ACC112 (cell line): ENCODE measurements at regions not wholly inside any gene's neighbourhood (a gene's known extent, or its start where the extent isn't known, plus 50 kb on each side); places are given as distances from the start of the nearest gene placed in this dataset.

ENCODE experiments used
- H2AFZ ChIP-seq: fragments of 200-600 bp; sonication (generic); one replicate; pipeline ENCODE4 v1.6.0; 2017; ENCODE audit warnings: antibody characterized with exemption, low read length; ENCODE audit not compliant: unreplicated experiment
- H3K27ac ChIP-seq: fragments of 200-600 bp; sonication (generic); 2 replicates; pipeline ENCODE4 v1.5.1; 2014; ENCODE audit warnings: low read depth, mild to moderate bottlenecking, antibody characterized with exemption, low read length, moderate library complexity
- H3K27me3 ChIP-seq: fragments of 200-600 bp; sonication (generic); 2 replicates; pipeline ENCODE4 v1.6.1; 2014; ENCODE audit warnings: mild to moderate bottlenecking, antibody characterized with exemption, low read length, moderate library complexity, mixed read lengths; ENCODE audit not compliant: insufficient read depth
- H3K36me3 ChIP-seq: fragments of 200-600 bp; sonication (generic); 2 replicates; pipeline ENCODE4 v1.6.1; 2016; ENCODE audit warnings: mild to moderate bottlenecking, antibody characterized with exemption, low read length, moderate library complexity, mixed read lengths; ENCODE audit not compliant: insufficient read depth
- H3K4me1 ChIP-seq: fragments of 200-600 bp; sonication (generic); one replicate; pipeline ENCODE4 v1.6.1; 2016; ENCODE audit warnings: low read length, mixed read lengths; ENCODE audit not compliant: insufficient read depth, unreplicated experiment, control insufficient read depth
- H3K4me3 ChIP-seq: fragments of 200-600 bp; sonication (generic); 2 replicates; pipeline ENCODE4 v1.5.1; 2014; ENCODE audit warnings: mild to moderate bottlenecking, low read depth, low read length
- H3K79me2 ChIP-seq: fragments of 200-600 bp; sonication (generic); one replicate; pipeline ENCODE4 v1.6.0; 2016; ENCODE audit warnings: low read length; ENCODE audit not compliant: control insufficient read depth, unreplicated experiment, insufficient read depth

GRCh38 chr6:103042336-103042735, 1648.8 kb downstream of the GRIK2 start:
- H3K4me3 ChIP-seq: no peak overlapping the region
- no peak overlapping the region for H3K27ac ChIP-seq
- H3K36me3 ChIP-seq: no peaks in the 10 kb centered on the region
- H2AFZ ChIP-seq: no peak overlapping the region
- H3K79me2 ChIP-seq: no peaks in the 10 kb centered on the region
- no peaks in the 10 kb centered on the region for H3K27me3 ChIP-seq
- no peaks in the 10 kb centered on the region for H3K4me1 ChIP-seq

GRCh38 chr6:103036846-103037245, 1643.3 kb downstream of the GRIK2 start:
- Histone ChIP-seq H2AFZ (no peak overlapping the region), H3K27me3 (no peaks in the 10 kb centered on the region), H3K4me1 (no peaks in the 10 kb centered on the region), H3K36me3 (no peaks in the 10 kb centered on the region), H3K4me3 (no peak overlapping the region), H3K27ac (no peak overlapping the region), H3K79me2 (no peaks in the 10 kb centered on the region)

GRCh38 chr6:103027271-103027931, 1633.9 kb downstream of the GRIK2 start:
- Histone ChIP-seq H3K4me3 (no peak overlapping the region), H2AFZ (no peak overlapping the region), H3K27me3 (no peaks in the 10 kb centered on the region), H3K36me3 (no peaks in the 10 kb centered on the region), H3K4me1 (no peaks in the 10 kb centered on the region), H3K79me2 (no peaks in the 10 kb centered on the region), H3K27ac (no peak overlapping the region)

- H2AFZ ChIP-seq: no peak overlapping the region
- no peaks in the 10 kb centered on the region for H3K27me3 ChIP-seq
- no peaks in the 10 kb centered on the region for H3K36me3 ChIP-seq
- H3K4me3 ChIP-seq: no peak overlapping the region
- no peaks in the 10 kb centered on the region for H3K4me1 ChIP-seq
- H3K79me2 ChIP-seq: no peaks in the 10 kb centered on the region
- H3K27ac ChIP-seq: no peak overlapping the region
Measured at GRCh38 chr6:103018426-103018825, 1624.9 kb downstream of the GRIK2 start.

GRCh38 chr6:103017878-103018277, 1624.4 kb downstream of the GRIK2 start:
- H3K27me3 ChIP-seq: no peaks in the 10 kb centered on the region
- no peak overlapping the region for H2AFZ ChIP-seq
- no peaks in the 10 kb centered on the region for H3K79me2 ChIP-seq
- H3K27ac ChIP-seq: no peak overlapping the region
- H3K4me1 ChIP-seq: no peaks in the 10 kb centered on the region
- H3K36me3 ChIP-seq: no peaks in the 10 kb centered on the region
- H3K4me3 ChIP-seq: no peak overlapping the region

- no peaks in the 10 kb centered on the region for H3K36me3 ChIP-seq
- H3K4me1 ChIP-seq: no peaks in the 10 kb centered on the region
- no peaks in the 10 kb centered on the region for H3K27me3 ChIP-seq
- no peak overlapping the region for H3K4me3 ChIP-seq
- H3K27ac ChIP-seq: no peak overlapping the region
- H3K79me2 ChIP-seq: no peaks in the 10 kb centered on the region
- H2AFZ ChIP-seq: no peak overlapping the region
Measured at GRCh38 chr6:103011605-103012004, 1618.1 kb downstream of the GRIK2 start.

- Histone ChIP-seq H3K79me2 (no peaks in the 10 kb centered on the region), H3K36me3 (no peaks in the 10 kb centered on the region), H2AFZ (no peak overlapping the region), H3K27me3 (no peaks in the 10 kb centered on the region), H3K4me1 (no peaks in the 10 kb centered on the region), H3K27ac (no peak overlapping the region), H3K4me3 (no peak overlapping the region)
Measured at GRCh38 chr6:103002282-103002681, 1608.8 kb downstream of the GRIK2 start.

- no peak overlapping the region for H2AFZ ChIP-seq
- no peak overlapping the region for H3K4me3 ChIP-seq
- no peak overlapping the region for H3K27ac ChIP-seq
- no peaks in the 10 kb centered on the region for H3K79me2 ChIP-seq
- no peaks in the 10 kb centered on the region for H3K27me3 ChIP-seq
- no peaks in the 10 kb centered on the region for H3K4me1 ChIP-seq
- H3K36me3 ChIP-seq: no peaks in the 10 kb centered on the region
Measured at GRCh38 chr6:103001724-103002123, 1608.2 kb downstream of the GRIK2 start.

- Histone ChIP-seq H3K27ac (no peak overlapping the region), H2AFZ (no peak overlapping the region), H3K79me2 (no peaks in the 10 kb centered on the region), H3K36me3 (no peaks in the 10 kb centered on the region), H3K4me3 (no peak overlapping the region), H3K27me3 (no peaks in the 10 kb centered on the region), H3K4me1 (no peaks in the 10 kb centered on the region)
Measured at GRCh38 chr6:103000688-103001087, 1607.2 kb downstream of the GRIK2 start.

- H3K79me2 ChIP-seq: no peaks in the 10 kb centered on the region
- H3K27ac ChIP-seq: no peak overlapping the region
- H3K4me1 ChIP-seq: no peaks in the 10 kb centered on the region
- H3K4me3 ChIP-seq: no peak overlapping the region
- H3K27me3 ChIP-seq: no peaks in the 10 kb centered on the region
- no peak overlapping the region for H2AFZ ChIP-seq
- H3K36me3 ChIP-seq: no peaks in the 10 kb centered on the region
Measured at GRCh38 chr6:102995491-102995890, 1602.0 kb downstream of the GRIK2 start.

- H3K27ac ChIP-seq: no peak overlapping the region
- no peak overlapping the region for H3K4me3 ChIP-seq
- H2AFZ ChIP-seq: no peak overlapping the region
- no peaks in the 10 kb centered on the region for H3K36me3 ChIP-seq
- H3K79me2 ChIP-seq: no peaks in the 10 kb centered on the region
- no peaks in the 10 kb centered on the region for H3K4me1 ChIP-seq
- no peaks in the 10 kb centered on the region for H3K27me3 ChIP-seq
Measured at GRCh38 chr6:102994866-102995265, 1601.4 kb downstream of the GRIK2 start.
